ENCODE measurements at regions not wholly inside any gene's neighbourhood (a gene's known extent, or its start where the extent isn't known, plus 50 kb on each side); places are given as distances from the start of the nearest gene placed in this dataset.

DNA sequence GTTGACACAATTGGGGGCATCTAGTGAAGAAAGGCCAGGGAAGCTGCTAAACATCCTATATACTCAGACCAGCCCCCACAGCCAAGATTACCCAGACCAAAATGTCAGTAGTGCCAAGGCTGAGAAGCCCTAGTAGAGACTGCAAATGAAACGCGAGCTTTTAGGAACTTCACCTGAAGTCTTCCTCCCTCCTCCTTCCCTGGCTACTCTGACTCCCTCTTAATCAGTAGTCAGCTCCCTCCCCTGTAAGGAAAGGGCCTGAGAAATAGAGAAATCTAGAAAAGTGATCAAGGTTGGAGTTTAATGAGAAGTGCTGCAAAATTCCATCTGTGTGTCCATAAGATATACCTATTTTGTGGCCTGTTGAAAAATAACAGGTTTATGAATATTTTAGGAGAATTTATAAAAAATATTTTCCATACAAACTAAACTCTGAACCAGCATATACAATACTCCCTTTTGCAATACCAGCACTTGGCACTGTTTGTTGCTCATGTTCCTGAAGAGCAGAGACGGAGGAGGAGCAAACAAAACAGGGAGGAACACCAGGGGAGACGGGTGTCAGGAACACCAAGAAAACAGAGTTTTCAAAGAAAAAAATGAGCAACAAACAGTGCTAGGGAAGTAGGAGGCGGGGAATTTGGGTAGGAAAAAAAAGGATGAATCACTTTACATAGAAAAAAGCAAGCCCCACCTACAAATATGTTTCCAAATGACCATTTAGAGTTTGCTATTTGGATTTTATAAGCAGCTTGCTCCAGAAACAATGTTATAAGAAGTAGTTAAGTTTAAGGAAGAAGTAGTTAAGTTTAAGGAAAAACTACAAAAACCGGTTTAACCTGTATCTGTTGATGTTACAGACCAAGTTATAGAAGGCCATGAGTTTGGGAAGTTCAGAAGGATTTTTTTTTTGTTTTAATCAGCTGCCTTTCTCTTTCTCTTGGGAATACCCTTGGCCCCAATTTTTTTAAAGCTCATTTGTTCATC lies 282.1 kb upstream of the GRIP1 start:
- H3K9me3 Mint-ChIP-seq, result peaks cover 8% of the 10 kb centered on the region
- no peak for DNase-seq
- peaks cover 4% of the 10 kb centered on the region for H3K36me3 Mint-ChIP-seq (ENCODE audit: low read depth)
- H3K4me3 Mint-ChIP-seq, result no peak overlapping the region
- no peak overlapping the region for H3K27ac Mint-ChIP-seq
- intact Hi-C loops (cut with micrococcal nuclease), result no loop called here
- H3K27me3 Mint-ChIP-seq (ENCODE audit: low read depth), result no peaks in the 10 kb centered on the region
- CTCF ChIA-PET, result no interaction called here
- peaks cover 24% of the 10 kb centered on the region for H3K4me1 Mint-ChIP-seq (ENCODE audit: low read depth)

DNA sequence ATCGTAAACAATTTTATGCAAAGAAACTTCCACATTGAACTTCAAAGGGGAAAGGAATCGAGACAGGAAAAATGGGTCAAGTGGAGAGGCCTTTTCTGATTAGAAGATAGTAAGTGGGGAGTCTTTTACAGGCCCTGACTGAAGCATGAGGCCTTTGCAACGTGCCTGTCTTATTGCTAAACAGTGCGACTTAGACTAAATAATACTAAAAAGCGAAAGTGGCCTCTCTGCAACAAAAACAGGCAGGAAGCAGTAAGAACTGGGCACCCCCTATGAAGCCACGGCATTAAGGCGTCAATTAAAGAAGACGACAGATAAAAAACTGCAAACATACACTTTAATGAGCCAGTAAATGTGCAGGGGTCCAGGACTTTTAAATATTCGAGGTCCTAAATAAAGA lies 283.4 kb upstream of the GRIP1 start:
- Mint-ChIP-seq H3K27ac (no peak overlapping the region), H3K9me3 (peaks cover 8% of the 10 kb centered on the region), H3K36me3 (ENCODE audit: low read depth) (peaks cover 4% of the 10 kb centered on the region), H3K27me3 (ENCODE audit: low read depth) (no peaks in the 10 kb centered on the region), H3K4me3 (no peak overlapping the region), H3K4me1 (ENCODE audit: low read depth) (peaks cover 26% of the 10 kb centered on the region)
- CTCF ChIA-PET, result no interaction called here
- intact Hi-C loops (cut with micrococcal nuclease), result no loop called here
- DNase-seq, result no peak

GRCh38 chr12:66963901-66964300 lies 285.0 kb upstream of the GRIP1 start:
- Mint-ChIP-seq H3K4me3 (no peak overlapping the region), H3K27ac (no peak overlapping the region)
- no peak for DNase-seq

DNA sequence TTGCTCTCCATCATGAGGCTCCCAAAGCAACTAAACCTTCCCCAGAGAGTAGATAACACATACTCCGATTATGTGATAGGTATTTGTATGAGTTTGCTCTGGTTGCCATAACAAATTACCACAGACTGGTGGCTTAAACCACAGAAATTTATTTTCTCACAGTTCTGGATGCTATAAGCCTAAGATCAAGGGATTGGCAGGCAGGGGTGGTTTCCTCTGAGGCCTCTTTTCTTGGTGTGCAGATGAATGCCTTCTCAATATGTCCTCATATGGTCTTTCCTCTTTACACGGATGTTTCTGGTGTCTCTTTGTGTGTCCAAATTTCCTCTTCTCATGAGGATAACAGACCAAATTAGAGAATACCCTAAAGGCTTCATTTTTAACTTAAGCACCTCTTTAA lies 285.8 kb upstream of the GRIP1 start:
- Mint-ChIP-seq H3K4me3 (no peak overlapping the region), H3K27me3 (ENCODE audit: low read depth) (no peaks in the 10 kb centered on the region)
- intact Hi-C loops (cut with micrococcal nuclease), result loop anchor here (2.0 kb wide), 2 partner anchors 18 to 54 kb away; no protein-coding TSS in a partner anchor

More at GRCh38 chr12:66963901-66964300, 285.0 kb upstream of the GRIP1 start:
- H3K36me3 Mint-ChIP-seq (ENCODE audit: low read depth), result peaks cover 4% of the 10 kb centered on the region
- peaks cover 26% of the 10 kb centered on the region for H3K4me1 Mint-ChIP-seq (ENCODE audit: low read depth)
- no peaks in the 10 kb centered on the region for H3K27me3 Mint-ChIP-seq (ENCODE audit: low read depth)
- intact Hi-C loops (cut with micrococcal nuclease), result loop anchor here (2.0 kb wide), 2 partner anchors 17 to 53 kb away; no protein-coding TSS in a partner anchor
- peaks cover 8% of the 10 kb centered on the region for H3K9me3 Mint-ChIP-seq
- CTCF ChIA-PET, result interaction anchor here (0.7 kb wide), 1 partner anchor 59 kb away, joined by 3 read pairs; no protein-coding TSS in a partner anchor

GRCh38 chr12:66965621-66966020 lies 286.7 kb upstream of the GRIP1 start:
- Mint-ChIP-seq H3K4me1 (ENCODE audit: low read depth) (peaks cover 27% of the 10 kb centered on the region), H3K27ac (no peak overlapping the region), H3K36me3 (ENCODE audit: low read depth) (peaks cover 4% of the 10 kb centered on the region), H3K27me3 (ENCODE audit: low read depth) (no peaks in the 10 kb centered on the region), H3K4me3 (no peak overlapping the region), H3K9me3 (peaks cover 8% of the 10 kb centered on the region)
- CTCF ChIA-PET, result no interaction called here
- peak; percentile 7 for DNase-seq
- intact Hi-C loops (cut with micrococcal nuclease), result loop anchor here (2.0 kb wide), 2 partner anchors 19 to 55 kb away; no protein-coding TSS in a partner anchor

More for the DNA sequence above, 285.8 kb upstream of the GRIP1 start:
- Mint-ChIP-seq H3K36me3 (ENCODE audit: low read depth) (peaks cover 4% of the 10 kb centered on the region), H3K27ac (no peak overlapping the region), H3K4me1 (ENCODE audit: low read depth) (peaks cover 26% of the 10 kb centered on the region), H3K9me3 (peaks cover 8% of the 10 kb centered on the region)
- CTCF ChIA-PET, result interaction anchor here (0.7 kb wide), 1 partner anchor 60 kb away, joined by 3 read pairs; no protein-coding TSS in a partner anchor
- peak; percentile 69 for DNase-seq

- intact Hi-C loops (cut with micrococcal nuclease), result no loop called here
- Mint-ChIP-seq H3K4me3 (no peak overlapping the region), H3K36me3 (ENCODE audit: low read depth) (no peaks in the 10 kb centered on the region), H3K4me1 (ENCODE audit: low read depth) (peaks cover 2% of the 10 kb centered on the region), H3K27ac (no peak overlapping the region), H3K27me3 (ENCODE audit: low read depth) (no peaks in the 10 kb centered on the region), H3K9me3 (no peaks in the 10 kb centered on the region)
- no peak for DNase-seq
- CTCF ChIA-PET, result interaction anchor here (1.0 kb wide), 1 partner anchor 27 kb away, joined by 3 read pairs; no protein-coding TSS in a partner anchor
Measured at GRCh38 chr12:66971816-66972215, 292.9 kb upstream of the GRIP1 start.

- Mint-ChIP-seq H3K4me1 (ENCODE audit: low read depth) (peaks cover 8% of the 10 kb centered on the region), H3K9me3 (no peaks in the 10 kb centered on the region), H3K27me3 (ENCODE audit: low read depth) (no peaks in the 10 kb centered on the region), H3K4me3 (no peak overlapping the region), H3K27ac (no peak overlapping the region), H3K36me3 (ENCODE audit: low read depth) (no peaks in the 10 kb centered on the region)
- intact Hi-C loops (cut with micrococcal nuclease), result no loop called here
- CTCF ChIA-PET, result interaction anchor here (0.7 kb wide), 1 partner anchor 32 kb away, joined by 4 read pairs; no protein-coding TSS in a partner anchor
- no peak for DNase-seq
Measured at GRCh38 chr12:66976526-66976925, 292.6 kb upstream of the CAND1 start.

GRCh38 chr12:66978802-66979201 lies 290.4 kb upstream of the CAND1 start:
- Mint-ChIP-seq H3K4me1 (ENCODE audit: low read depth) (peaks cover 9% of the 10 kb centered on the region), H3K9me3 (no peaks in the 10 kb centered on the region), H3K4me3 (no peak overlapping the region), H3K36me3 (ENCODE audit: low read depth) (no peaks in the 10 kb centered on the region), H3K27ac (no peak overlapping the region), H3K27me3 (ENCODE audit: low read depth) (no peaks in the 10 kb centered on the region)
- CTCF ChIA-PET, result no interaction called here
- intact Hi-C loops (cut with micrococcal nuclease), result no loop called here
- DNase-seq, result no peak

GRCh38 chr12:66979251-66979650 lies 289.9 kb upstream of the CAND1 start:
- H3K4me1 Mint-ChIP-seq (ENCODE audit: low read depth), result peaks cover 9% of the 10 kb centered on the region
- intact Hi-C loops (cut with micrococcal nuclease), result no loop called here
- H3K27ac Mint-ChIP-seq, result no peak overlapping the region
- CTCF ChIA-PET, result interaction anchor here (0.6 kb wide), 1 partner anchor 38 kb away, joined by 3 read pairs; no protein-coding TSS in a partner anchor
- H3K36me3 Mint-ChIP-seq (ENCODE audit: low read depth), result no peaks in the 10 kb centered on the region
- no peak overlapping the region for H3K4me3 Mint-ChIP-seq
- DNase-seq, result no peak
- H3K9me3 Mint-ChIP-seq, result no peaks in the 10 kb centered on the region
- H3K27me3 Mint-ChIP-seq (ENCODE audit: low read depth), result no peaks in the 10 kb centered on the region

GRCh38 chr12:66984077-66984476 lies 285.1 kb upstream of the CAND1 start:
- H3K4me1 Mint-ChIP-seq (ENCODE audit: low read depth), result peaks cover 6% of the 10 kb centered on the region
- intact Hi-C loops (cut with micrococcal nuclease), result no loop called here
- H3K36me3 Mint-ChIP-seq (ENCODE audit: low read depth), result no peaks in the 10 kb centered on the region
- H3K27ac Mint-ChIP-seq, result no peak overlapping the region
- CTCF ChIA-PET, result no interaction called here
- H3K4me3 Mint-ChIP-seq, result no peak overlapping the region
- no peak for DNase-seq
- H3K27me3 Mint-ChIP-seq (ENCODE audit: low read depth), result peaks cover 1% of the 10 kb centered on the region
- no peaks in the 10 kb centered on the region for H3K9me3 Mint-ChIP-seq

GRCh38 chr12:66984962-66985361 lies 284.2 kb upstream of the CAND1 start:
- Mint-ChIP-seq H3K36me3 (ENCODE audit: low read depth) (no peaks in the 10 kb centered on the region), H3K27ac (no peak overlapping the region), H3K4me1 (ENCODE audit: low read depth) (peaks cover 1% of the 10 kb centered on the region), H3K4me3 (no peak overlapping the region), H3K9me3 (no peaks in the 10 kb centered on the region), H3K27me3 (ENCODE audit: low read depth) (peaks cover 1% of the 10 kb centered on the region)
- CTCF ChIA-PET, result no interaction called here
- no peak for DNase-seq
- intact Hi-C loops (cut with micrococcal nuclease), result no loop called here

DNA sequence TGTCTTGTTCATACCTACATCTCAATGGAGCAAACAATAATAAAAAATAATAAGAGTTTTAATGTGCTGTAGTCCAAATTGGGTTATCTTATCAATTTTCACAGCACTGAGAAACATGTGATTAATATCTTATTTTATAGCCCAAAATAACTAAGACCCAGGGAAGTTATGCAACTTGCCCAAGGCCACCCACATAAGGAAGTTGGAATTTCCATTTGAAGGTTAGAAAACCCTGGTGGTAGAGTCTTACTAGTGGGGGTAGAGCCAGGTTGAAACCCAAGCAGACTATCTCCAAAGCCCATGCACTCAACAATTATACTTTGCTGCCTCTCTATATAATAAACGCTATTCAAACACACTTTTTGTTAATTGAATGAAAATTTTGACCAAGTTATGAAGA lies 270.0 kb upstream of the CAND1 start:
- no peaks in the 10 kb centered on the region for H3K9me3 Mint-ChIP-seq
- DNase-seq, result no peak
- no peak overlapping the region for H3K4me3 Mint-ChIP-seq
- no peak overlapping the region for H3K27ac Mint-ChIP-seq
- intact Hi-C loops (cut with micrococcal nuclease), result no loop called here
- no peaks in the 10 kb centered on the region for H3K27me3 Mint-ChIP-seq (ENCODE audit: low read depth)
- peaks cover 2% of the 10 kb centered on the region for H3K4me1 Mint-ChIP-seq (ENCODE audit: low read depth)
- no peaks in the 10 kb centered on the region for H3K36me3 Mint-ChIP-seq (ENCODE audit: low read depth)
- CTCF ChIA-PET, result interaction anchor here (0.9 kb wide), 1 partner anchor 27 kb away, joined by 3 read pairs; no protein-coding TSS in a partner anchor

Measured in activated naive CD4-positive, alpha-beta T cell treated with anti-CD3 and anti-CD28 coated beads for 36 hours (primary cell).